Left lobe of liver (tissue), 2 donors: ENCODE measurements at regions not wholly inside any gene's neighbourhood (a gene's known extent, or its start where the extent isn't known, plus 50 kb on each side); places are given as distances from the start of the nearest gene placed in this dataset.
"Not testable (repeated sequence)": the region's sequence is repeated elsewhere in the genome, so short reads cannot be mapped to it uniquely, and the experiment has no call there.

ENCODE experiments used
- ATAC-seq: fragments of 200-7000 bp; cut with Tn5 transposase; one replicate; pipeline ENCODE4 v1.9.1; 2020; ENCODE audit warnings: mild to moderate bottlenecking, moderate library complexity
- DNase-seq: peaks from one replicate; pipeline ENCODE4 v3.0.0-alpha.2; 2020; ENCODE audit warnings: low spot score
- donor health status: DM: no; HTN: no; CAD: no; lungs with moderate emphysema.
- donor health status: DM: no; HTN: yes; CAD: no.

DNA sequence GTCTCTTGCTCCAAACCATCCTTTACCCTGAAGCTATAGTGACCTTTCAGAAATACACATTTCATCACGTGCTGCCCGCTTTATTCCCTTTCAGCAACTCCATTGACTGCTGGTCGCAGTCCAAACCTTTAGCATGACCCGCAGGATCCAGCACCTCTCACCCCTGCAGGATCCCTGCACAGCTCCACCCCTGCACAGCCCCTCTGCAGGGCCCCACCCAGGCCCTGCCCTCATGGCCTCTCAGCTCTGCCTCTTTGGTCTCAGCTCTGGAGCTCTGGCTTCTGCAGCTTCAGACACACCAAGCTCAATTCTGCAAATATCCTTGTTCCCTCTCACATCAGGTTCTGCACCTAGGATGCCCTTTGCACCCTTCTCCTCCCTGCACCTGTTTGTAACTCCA lies 264.9 kb upstream of the C1orf174 start:
- DNase-seq (no peak), ATAC-seq (no peak)

GRCh38 chr1:4165686-4166300 lies 265.7 kb upstream of the C1orf174 start:
- no peak for ATAC-seq
- DNase-seq, result no peak

DNA sequence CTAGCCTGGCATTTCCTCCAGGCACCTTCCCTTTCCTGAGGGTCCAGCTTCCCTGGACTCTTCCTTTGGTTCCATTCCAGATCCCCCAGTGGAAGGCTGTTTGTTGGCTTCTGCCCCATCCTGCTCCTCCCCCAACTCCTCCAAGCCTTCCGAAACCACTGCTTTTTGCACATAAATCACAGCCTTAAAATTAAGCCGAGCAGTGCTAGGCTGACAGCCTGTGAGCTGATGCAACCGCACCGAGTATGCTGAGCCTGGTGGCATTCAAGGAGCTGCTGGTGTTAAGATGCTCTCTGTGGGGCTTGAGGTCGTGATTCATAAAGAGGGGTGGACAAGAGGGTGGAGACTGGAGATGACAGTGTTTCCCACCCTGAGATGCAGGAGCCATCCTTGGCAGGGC lies 266.6 kb upstream of the C1orf174 start:
- ATAC-seq, result no peak
- DNase-seq, result no peak

- no peak for ATAC-seq
These were observed 269.9 kb upstream of the C1orf174 start for GRCh38 chr1:4169991-4170390.

DNA sequence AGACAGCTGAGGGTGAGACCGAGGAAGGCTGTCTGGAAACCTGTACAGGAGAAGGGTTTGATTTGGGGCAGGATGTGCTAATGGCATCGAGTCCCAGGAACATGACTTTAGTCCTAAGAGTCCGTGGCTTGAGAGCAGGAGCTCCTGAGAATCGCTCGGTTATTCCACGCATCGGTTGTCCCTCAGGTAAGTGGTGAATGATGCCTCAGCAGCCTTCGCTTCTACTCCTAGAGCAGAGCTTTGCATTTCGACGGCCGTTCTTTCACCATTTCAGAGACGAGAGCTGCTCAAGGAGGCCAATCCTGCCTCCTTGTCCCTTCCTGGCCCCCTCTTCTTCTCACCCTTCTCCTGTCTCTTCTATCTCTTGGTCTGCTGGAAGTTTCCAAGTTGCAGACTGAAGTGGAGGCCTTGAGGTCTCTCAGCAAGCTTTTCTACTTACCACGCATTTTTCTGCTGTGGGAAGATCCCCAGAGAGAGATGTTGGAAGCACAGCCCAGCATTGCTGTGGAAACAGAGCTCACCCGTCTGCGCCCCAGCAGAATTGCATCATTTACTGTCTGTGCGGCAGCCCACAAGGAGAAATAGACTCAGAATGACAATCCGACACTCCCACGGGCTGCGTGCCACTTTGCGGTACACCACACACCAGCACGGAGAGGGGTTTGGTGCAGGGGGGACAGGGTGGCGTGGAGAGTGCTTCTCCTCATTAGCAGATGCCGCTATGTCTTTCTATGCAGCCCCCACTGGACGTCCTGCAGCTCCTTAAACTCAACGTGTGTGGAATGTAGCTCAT lies 270.7 kb upstream of the C1orf174 start:
- DNase-seq, result peak; percentile 26
- no peak for ATAC-seq

More at GRCh38 chr1:4169991-4170390, 269.9 kb upstream of the C1orf174 start:
- DNase-seq, result peak; percentile 32

GRCh38 chr1:4171480-4172450 lies 271.7 kb upstream of the C1orf174 start:
- no peak for ATAC-seq
- DNase-seq, result peak; percentile 31

GRCh38 chr1:4172644-4173599 lies 272.9 kb upstream of the C1orf174 start:
- ATAC-seq, result peak; percentile 28
- DNase-seq, result peak; percentile 33

GRCh38 chr1:4173731-4174130 lies 273.7 kb upstream of the C1orf174 start:
- DNase-seq (no peak), ATAC-seq (no peak)

GRCh38 chr1:4174291-4175200 lies 274.5 kb upstream of the C1orf174 start:
- DNase-seq (no peak), ATAC-seq (no peak)

DNA sequence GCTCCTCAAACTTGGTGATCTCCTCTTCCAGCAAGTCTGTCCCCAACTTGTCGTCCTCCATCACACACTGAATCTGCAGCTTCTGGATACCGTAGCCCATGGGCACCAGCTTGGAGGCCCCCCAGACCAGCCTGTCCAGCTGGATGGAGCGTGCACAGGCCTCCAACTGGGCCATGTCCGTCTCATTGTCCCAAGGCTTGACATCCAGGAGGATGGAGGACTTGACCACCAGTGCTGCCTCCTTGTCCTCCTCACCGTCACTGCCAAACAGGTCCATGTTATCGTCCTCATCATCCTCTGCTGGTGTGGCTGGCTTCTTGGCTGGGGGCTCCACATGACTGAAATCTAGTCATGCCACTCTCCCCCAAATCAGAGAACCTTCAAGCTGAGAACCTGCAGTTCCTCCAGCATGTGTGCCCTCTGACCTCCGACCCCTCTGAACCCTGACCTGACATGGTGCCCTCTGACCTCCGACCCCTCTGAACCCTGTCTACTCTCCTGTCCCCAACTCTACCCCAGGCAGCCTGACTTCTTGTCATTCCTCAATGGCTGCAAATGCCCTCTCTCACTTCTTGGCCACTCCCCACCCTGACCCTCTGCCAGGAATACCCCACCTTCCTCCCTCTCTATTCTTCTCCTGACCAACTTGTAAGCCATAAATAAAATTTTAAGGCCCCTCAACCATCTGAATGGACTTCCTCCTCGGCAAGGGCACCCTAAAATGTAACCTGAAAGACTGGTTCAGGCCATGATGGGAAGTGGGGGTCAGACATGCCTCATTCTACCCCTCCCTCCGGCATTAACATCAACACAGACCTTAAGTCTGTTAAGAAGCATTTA lies 275.7 kb upstream of the C1orf174 start:
- ATAC-seq (no peak), DNase-seq (no peak)

DNA sequence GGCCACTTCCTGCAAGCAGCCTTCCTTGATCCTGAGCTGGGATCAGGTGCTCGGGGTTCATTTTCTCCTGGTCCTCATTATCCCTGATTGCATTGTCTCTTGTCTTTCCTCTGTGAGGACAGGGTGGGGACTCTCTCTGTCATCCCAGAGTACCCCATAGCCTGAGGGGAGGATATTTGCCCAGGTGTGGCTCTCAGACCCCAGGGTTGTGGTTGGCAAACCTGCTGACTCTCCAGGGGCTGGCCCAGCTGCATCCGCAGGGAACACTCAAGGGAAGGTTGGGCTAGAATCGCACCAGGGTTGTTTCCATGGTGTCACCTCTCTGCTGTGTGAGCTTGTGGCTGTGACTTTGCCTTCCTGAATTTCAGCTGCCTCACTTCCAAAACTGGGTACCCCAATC lies 276.8 kb upstream of the C1orf174 start:
- DNase-seq, result no peak
- ATAC-seq, result no peak

DNA sequence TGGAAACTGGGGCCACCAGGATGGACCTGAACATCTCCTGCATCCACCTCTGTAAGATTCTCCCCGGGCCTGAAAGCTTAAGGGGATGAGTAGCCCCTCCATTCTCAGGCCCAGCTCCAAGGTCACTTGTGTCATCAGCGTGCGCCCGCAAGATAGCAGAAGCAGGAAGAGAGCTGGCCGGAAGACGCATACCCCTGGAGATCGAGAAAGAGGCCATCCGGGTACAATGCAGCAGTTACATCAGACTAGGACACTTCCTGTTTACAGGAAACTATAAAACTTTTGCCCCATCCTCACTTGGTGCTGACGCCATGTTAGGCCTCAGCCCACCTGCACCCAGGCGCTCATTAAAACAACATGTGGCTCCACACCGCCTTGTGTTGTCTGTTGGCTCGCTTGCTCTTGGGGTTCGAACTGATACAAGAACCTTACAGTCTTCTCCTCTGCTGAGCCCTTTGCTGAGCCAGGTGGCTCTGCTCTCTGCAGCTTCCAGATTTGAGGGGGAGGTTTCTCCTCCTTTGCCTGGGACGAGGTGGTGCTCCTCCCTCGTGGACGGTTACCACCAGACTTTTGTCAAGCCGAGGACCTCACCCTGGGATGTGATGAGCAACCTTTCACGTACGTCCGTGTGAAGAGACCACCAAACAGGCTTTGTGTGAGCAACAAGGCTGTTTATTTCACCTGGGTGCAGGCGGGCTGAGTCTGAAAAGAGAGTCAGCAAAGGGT lies 277.5 kb upstream of the C1orf174 start:
- DNase-seq, result no peak
- no peak for ATAC-seq

- DNase-seq (no peak), ATAC-seq (no peak)
These were observed 278.5 kb upstream of the C1orf174 start for GRCh38 chr1:4178501-4179113.

GRCh38 chr1:4179914-4180735 lies 280.1 kb upstream of the C1orf174 start:
- DNase-seq (no peak), ATAC-seq (no peak)

GRCh38 chr1:4186486-4186885 lies 286.4 kb upstream of the C1orf174 start:
- not testable (repeated sequence) for DNase-seq, ATAC-seq

GRCh38 chr1:4203501-4203900 lies 303.4 kb upstream of the C1orf174 start:
- ATAC-seq (no peak), DNase-seq (no peak)
